A673 (cell line): ENCODE measurements at regions not wholly inside any gene's neighbourhood (a gene's known extent, or its start where the extent isn't known, plus 50 kb on each side); places are given as distances from the start of the nearest gene placed in this dataset.
A peak's percentile ranks its signal among the peaks of the same experiment; 100 is the strongest.

Source experiments
- BruUV-seq: library from RNA; stranded (reverse); fragments of 400-500 nt; replicated peaks from 2 replicates; lab custom pipeline; 2021; lab: Mats Ljungman, UMichigan
- CTCF ChIA-PET: fragments of 300-600 bp; sonication (Branson Sonifier 250); formaldehyde crosslinking; loops from one replicate; lab custom pipeline; 2022; ENCODE audit warnings: antibody characterized with exemption; lab: Charles Lee
- POLR2A ChIA-PET: fragments of 300-600 bp; sonication (Branson Sonifier 250); formaldehyde crosslinking; loops from one replicate; lab custom pipeline; 2022; ENCODE audit warnings: antibody characterized with exemption; ENCODE audit not compliant: low non-redundant PET; lab: Charles Lee
- DNase-seq: peaks from one replicate; pipeline ENCODE4 v3.0.0-alpha.2; 2015; ENCODE audit warnings: low spot score
- H3K27ac ChIP-seq: fragments of 200-600 bp; sonication (generic); 2 replicates; pipeline ENCODE4 v1.5.1; 2016; ENCODE audit warnings: mixed run types, low read depth, mild to moderate bottlenecking, mixed read lengths, antibody characterized with exemption, low read length; ENCODE audit not compliant: poor library complexity, severe bottlenecking
- H3K27me3 ChIP-seq: fragments of 200-600 bp; sonication (generic); replicated peaks from 2 replicates; pipeline ENCODE4 v1.6.1; 2017; ENCODE audit warnings: mixed run types, low read depth, mild to moderate bottlenecking, mixed read lengths, antibody characterized with exemption, low read length; ENCODE audit not compliant: insufficient read depth, poor library complexity
- H3K36me3 ChIP-seq: fragments of 200-600 bp; sonication (generic); 2 replicates; pipeline ENCODE4 v1.6.1; 2016; ENCODE audit warnings: mixed run types, mild to moderate bottlenecking, mixed read lengths, antibody characterized with exemption, low read length; ENCODE audit not compliant: insufficient read depth, poor library complexity, severe bottlenecking
- H3K4me1 ChIP-seq: fragments of 200-600 bp; sonication (generic); 2 replicates; pipeline ENCODE4 v1.6.1; 2017; ENCODE audit warnings: mixed run types, mild to moderate bottlenecking, mixed read lengths, antibody characterized with exemption, low read length; ENCODE audit not compliant: insufficient read depth, poor library complexity, severe bottlenecking
- H3K4me3 ChIP-seq: fragments of 200-600 bp; sonication (generic); 2 replicates; pipeline ENCODE4 v1.5.1; 2016; ENCODE audit warnings: low read depth, mixed run types, mild to moderate bottlenecking, mixed read lengths, low read length; ENCODE audit not compliant: poor library complexity, severe bottlenecking
- H3K9me3 ChIP-seq: fragments of 200-600 bp; sonication (generic); 2 replicates; pipeline ENCODE4 v1.6.1; 2016; ENCODE audit warnings: mixed run types, low read depth, mild to moderate bottlenecking, mixed read lengths, antibody characterized with exemption, low read length; ENCODE audit not compliant: poor library complexity, severe bottlenecking
- CTCF ChIP-seq: fragments of 300-800, 200-600 bp; sonication (generic); conservative IDR thresholded peaks from 2 replicates; pipeline ENCODE4 v1.5.1; 2017; ENCODE audit warnings: low read depth, mild to moderate bottlenecking, antibody characterized with exemption, low read length, moderate library complexity, mixed read lengths
- EZH2 ChIP-seq: fragments of 200-600 bp; sonication (generic); IDR thresholded peaks from 2 replicates; pipeline ENCODE4 v1.6.1; 2017; ENCODE audit warnings: borderline replicate concordance, low read depth, mild to moderate bottlenecking, mixed read lengths, antibody characterized with exemption, low read length; ENCODE audit not compliant: poor library complexity, severe bottlenecking
- intact Hi-C: fragments of 100-400 bp; cut with micrococcal nuclease; formaldehyde crosslinking; loops from one replicate; pipeline ENCODE4 v1.10.0; 2022; ENCODE audit not compliant: unreplicated experiment

GRCh38 chr1:72915581-72915980 lies 633.2 kb upstream of the NEGR1 start:
- no peak for TF ChIP-seq EZH2
- no peak for TF ChIP-seq CTCF
- intact Hi-C loops: no loop called here
- Histone ChIP-seq H3K27me3 (no peaks in the 10 kb centered on the region), H3K4me3 (no peak overlapping the region), H3K9me3 (no peaks in the 10 kb centered on the region), H3K4me1 (peaks cover 8% of the 10 kb centered on the region), H3K36me3 (no peaks in the 10 kb centered on the region), H3K27ac (no peak overlapping the region)
- POLR2A ChIA-PET: no interaction called here
- peak; percentile 60 for DNase-seq
- no TSS peak for BruUV-seq
- CTCF ChIA-PET: no interaction called here

- ChIA-PET CTCF (no interaction called here), POLR2A (no interaction called here)
- no peak for DNase-seq
- TF ChIP-seq EZH2 (no peak), CTCF (no peak)
- H3K4me3 ChIP-seq: no peak overlapping the region
- BruUV-seq: no TSS peak
- H3K36me3 ChIP-seq: no peaks in the 10 kb centered on the region
- no peak overlapping the region for H3K27ac ChIP-seq
- peaks cover 8% of the 10 kb centered on the region for H3K4me1 ChIP-seq
- intact Hi-C loops: no loop called here
- no peaks in the 10 kb centered on the region for H3K9me3 ChIP-seq
- H3K27me3 ChIP-seq: no peaks in the 10 kb centered on the region
These were observed 629.3 kb upstream of the NEGR1 start for GRCh38 chr1:72911656-72912055.

- TF ChIP-seq EZH2 (no peak), CTCF (no peak)
- DNase-seq: no peak
- Histone ChIP-seq H3K36me3 (no peaks in the 10 kb centered on the region), H3K27ac (no peak overlapping the region), H3K27me3 (no peaks in the 10 kb centered on the region), H3K9me3 (no peaks in the 10 kb centered on the region), H3K4me1 (peaks cover 8% of the 10 kb centered on the region), H3K4me3 (no peak overlapping the region)
- CTCF ChIA-PET: no interaction called here
- BruUV-seq: no TSS peak
- POLR2A ChIA-PET: no interaction called here
- intact Hi-C loops: no loop called here
These were observed 613.9 kb upstream of the NEGR1 start for GRCh38 chr1:72896256-72896655.
